ENCODE measurements at regions not wholly inside any gene's neighbourhood (a gene's known extent, or its start where the extent isn't known, plus 50 kb on each side); places are given as distances from the start of the nearest gene placed in this dataset.

- H3K4me3 ChIP-seq = no peak overlapping the region
- H3K36me3 ChIP-seq = no peaks in the 10 kb centered on the region
- in situ Hi-C loops (cut with MboI; ENCODE audit: low pct_ligation_motif_present in 1 of 4, low pct_unique_long_range_greater_than_20kb in 1 of 4, low sequenced_read_pairs in 3 of 4) = no loop called here
- H3K9me3 ChIP-seq = no peaks in the 10 kb centered on the region
- no peaks in the 10 kb centered on the region for H3K27me3 ChIP-seq
- TF ChIP-seq POLR2A (IDR thresholded peaks at IDR 0.05) (no peak), CTCF (IDR thresholded peaks at IDR 0.05) (no peak), POLR2AphosphoS5 (IDR thresholded peaks at IDR 0.05) (no peak), EP300 (IDR thresholded peaks at IDR 0.05; ENCODE audit: low read depth) (no peak)
- intact Hi-C loops (cut with DNase I; ENCODE audit: low total_unique reads) = no loop called here
- WGBS, 2 donors (ENCODE audit: low coverage in 1 of 2) = 76% methylated on average over 1 of the region's 1 CpG; no CpG with 5 or more reads in 1 of the 2 donors
- H3K4me1 ChIP-seq = no peaks in the 10 kb centered on the region
- H3K27ac ChIP-seq = no peak overlapping the region
- DNase-seq = no peak
Measured at GRCh38 chr4:81687471-81687870, 215.8 kb upstream of the RASGEF1B start.

- intact Hi-C loops (cut with DNase I; ENCODE audit: low total_unique reads) = no loop called here
- H3K27ac ChIP-seq = no peak overlapping the region
- in situ Hi-C loops (cut with MboI; ENCODE audit: low pct_ligation_motif_present in 1 of 4, low pct_unique_long_range_greater_than_20kb in 1 of 4, low sequenced_read_pairs in 3 of 4) = no loop called here
- TF ChIP-seq EP300 (IDR thresholded peaks at IDR 0.05; ENCODE audit: low read depth) = no peak
- DNase-seq = no peak
- H3K4me1 ChIP-seq = no peaks in the 10 kb centered on the region
- no peak overlapping the region for H3K4me3 ChIP-seq
- WGBS, 2 donors (ENCODE audit: low coverage in 1 of 2) = 91 to 100% methylated on average over 2 of the region's 2 CpGs
- H3K27me3 ChIP-seq = no peaks in the 10 kb centered on the region
- no peaks in the 10 kb centered on the region for H3K9me3 ChIP-seq
- no peaks in the 10 kb centered on the region for H3K36me3 ChIP-seq
Measured at GRCh38 chr4:81685104-81685503, 213.4 kb upstream of the RASGEF1B start.

- in situ Hi-C loops (cut with MboI; ENCODE audit: low pct_ligation_motif_present in 1 of 4, low pct_unique_long_range_greater_than_20kb in 1 of 4, low sequenced_read_pairs in 3 of 4) = no loop called here
- DNase-seq = no peak
- H3K36me3 ChIP-seq = no peaks in the 10 kb centered on the region
- no peaks in the 10 kb centered on the region for H3K4me1 ChIP-seq
- H3K9me3 ChIP-seq = no peaks in the 10 kb centered on the region
- 84 to 95% methylated on average over 4 of the region's 4 CpGs for WGBS, 2 donors (ENCODE audit: low coverage in 1 of 2)
- TF ChIP-seq EP300 (IDR thresholded peaks at IDR 0.05; ENCODE audit: low read depth) (no peak), CTCF (IDR thresholded peaks at IDR 0.05) (no peak), POLR2AphosphoS5 (IDR thresholded peaks at IDR 0.05) (no peak), POLR2A (IDR thresholded peaks at IDR 0.05) (no peak)
- no peak overlapping the region for H3K4me3 ChIP-seq
- H3K27me3 ChIP-seq = no peaks in the 10 kb centered on the region
- intact Hi-C loops (cut with DNase I; ENCODE audit: low total_unique reads) = no loop called here
- no peak overlapping the region for H3K27ac ChIP-seq
Measured at GRCh38 chr4:81684352-81684751, 212.6 kb upstream of the RASGEF1B start.

GRCh38 chr4:81682492-81682891 is 210.8 kb upstream of the RASGEF1B start:
- intact Hi-C loops (cut with DNase I; ENCODE audit: low total_unique reads) = no loop called here
- Histone ChIP-seq H3K9me3 (no peaks in the 10 kb centered on the region), H3K27ac (no peak overlapping the region), H3K36me3 (no peaks in the 10 kb centered on the region), H3K4me1 (no peaks in the 10 kb centered on the region), H3K27me3 (no peaks in the 10 kb centered on the region), H3K4me3 (no peak overlapping the region)
- WGBS, 2 donors (ENCODE audit: low coverage in 1 of 2) = 94 to 98% methylated on average over 3 to 6 of the region's 6 CpGs
- no peak for DNase-seq
- in situ Hi-C loops (cut with MboI; ENCODE audit: low pct_ligation_motif_present in 1 of 4, low pct_unique_long_range_greater_than_20kb in 1 of 4, low sequenced_read_pairs in 3 of 4) = no loop called here
- TF ChIP-seq POLR2A (IDR thresholded peaks at IDR 0.05) (no peak), EP300 (IDR thresholded peaks at IDR 0.05; ENCODE audit: low read depth) (no peak)

GRCh38 chr4:81679315-81679714 is 207.6 kb upstream of the RASGEF1B start:
- no peak for TF ChIP-seq POLR2AphosphoS5 (IDR thresholded peaks at IDR 0.05)
- no peak for TF ChIP-seq CTCF (IDR thresholded peaks at IDR 0.05)
- TF ChIP-seq POLR2A (IDR thresholded peaks at IDR 0.05) = no peak
- no peak for TF ChIP-seq EP300 (IDR thresholded peaks at IDR 0.05; ENCODE audit: low read depth)

More at GRCh38 chr4:81679315-81679714, 207.6 kb upstream of the RASGEF1B start:
- H3K4me3 ChIP-seq = no peak overlapping the region
- no peaks in the 10 kb centered on the region for H3K36me3 ChIP-seq
- DNase-seq = no peak
- intact Hi-C loops (cut with DNase I; ENCODE audit: low total_unique reads) (no loop called here), in situ Hi-C loops (cut with MboI; ENCODE audit: low pct_ligation_motif_present in 1 of 4, low pct_unique_long_range_greater_than_20kb in 1 of 4, low sequenced_read_pairs in 3 of 4) (no loop called here)
- no peaks in the 10 kb centered on the region for H3K9me3 ChIP-seq
- no peak overlapping the region for H3K27ac ChIP-seq
- WGBS, 2 donors (ENCODE audit: low coverage in 1 of 2) = 89 to 92% methylated on average over 2 to 3 of the region's 3 CpGs
- no peaks in the 10 kb centered on the region for H3K27me3 ChIP-seq
- peaks cover 0 to 8% (median 3%) of the 10 kb centered on the region in 4 donors for H3K4me1 ChIP-seq

Measured in transverse colon (tissue), 4 donors.